UCSD-AML1 (cell line): ENCODE measurements at regions not wholly inside any gene's neighbourhood (a gene's known extent, or its start where the extent isn't known, plus 50 kb on each side); places are given as distances from the start of the nearest gene placed in this dataset.

Experiments used
- DNase-seq: peaks from one replicate; lab custom pipeline; 2025; ENCODE audit not compliant: unreplicated experiment; lab: John Stamatoyannopoulos, UW

DNA sequence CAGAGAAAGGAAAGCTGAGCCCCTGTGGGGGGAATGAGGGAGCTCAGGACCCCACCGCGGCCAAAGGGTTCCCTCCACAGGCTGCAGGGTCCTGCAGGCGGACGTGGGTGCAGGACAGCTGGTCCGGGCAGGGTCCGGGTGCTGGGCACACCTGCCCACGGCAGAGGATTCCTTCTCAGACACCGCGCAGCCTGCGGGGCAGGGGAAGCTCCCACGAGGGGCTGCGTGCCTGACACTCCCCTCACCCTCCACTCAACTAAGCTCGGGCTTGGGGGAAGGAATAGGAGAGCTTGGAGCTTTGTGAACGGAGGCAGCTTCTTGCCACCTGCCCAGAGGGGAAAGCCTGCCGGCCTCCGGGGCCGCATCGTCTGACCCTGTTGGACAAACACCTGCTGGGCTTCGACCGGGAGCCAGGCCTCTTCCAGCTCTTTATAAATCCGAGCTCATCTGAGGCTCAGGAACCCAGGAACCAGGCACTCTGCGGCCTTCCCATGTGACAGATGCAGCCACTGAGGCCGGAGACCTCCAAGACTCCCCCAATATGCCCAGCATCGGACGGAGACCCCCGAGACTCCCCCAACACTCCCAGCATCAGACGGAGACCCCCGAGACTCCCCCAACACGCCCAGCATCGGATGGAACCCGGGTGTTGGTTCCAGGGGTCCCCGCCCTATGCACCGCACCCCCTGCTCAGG is 97.3 kb downstream of the PDGFA start:
- DNase-seq = no peak

DNA sequence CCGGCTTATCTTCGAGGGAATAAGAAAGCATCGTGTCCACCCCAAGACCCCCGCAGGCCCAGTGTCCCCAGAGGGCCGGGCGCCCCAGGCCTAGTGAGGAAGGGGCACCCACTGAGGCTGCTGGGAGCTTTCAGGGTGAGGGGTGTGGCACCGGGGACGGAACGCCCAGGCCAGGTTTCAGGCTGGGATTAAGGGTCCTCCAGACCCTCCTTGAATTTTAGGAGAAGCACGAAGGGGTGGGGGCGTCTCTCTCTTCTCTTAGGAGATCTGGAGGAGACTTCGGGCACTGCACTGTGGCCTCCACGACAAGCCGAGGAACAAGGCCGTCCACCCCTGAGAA is 96.8 kb downstream of the PDGFA start:
- no peak for DNase-seq

GRCh38 chr7:423312-424260 is 96.1 kb downstream of the PDGFA start:
- DNase-seq = no peak

GRCh38 chr7:424301-424935 is 95.2 kb downstream of the PDGFA start:
- no peak for DNase-seq

DNA sequence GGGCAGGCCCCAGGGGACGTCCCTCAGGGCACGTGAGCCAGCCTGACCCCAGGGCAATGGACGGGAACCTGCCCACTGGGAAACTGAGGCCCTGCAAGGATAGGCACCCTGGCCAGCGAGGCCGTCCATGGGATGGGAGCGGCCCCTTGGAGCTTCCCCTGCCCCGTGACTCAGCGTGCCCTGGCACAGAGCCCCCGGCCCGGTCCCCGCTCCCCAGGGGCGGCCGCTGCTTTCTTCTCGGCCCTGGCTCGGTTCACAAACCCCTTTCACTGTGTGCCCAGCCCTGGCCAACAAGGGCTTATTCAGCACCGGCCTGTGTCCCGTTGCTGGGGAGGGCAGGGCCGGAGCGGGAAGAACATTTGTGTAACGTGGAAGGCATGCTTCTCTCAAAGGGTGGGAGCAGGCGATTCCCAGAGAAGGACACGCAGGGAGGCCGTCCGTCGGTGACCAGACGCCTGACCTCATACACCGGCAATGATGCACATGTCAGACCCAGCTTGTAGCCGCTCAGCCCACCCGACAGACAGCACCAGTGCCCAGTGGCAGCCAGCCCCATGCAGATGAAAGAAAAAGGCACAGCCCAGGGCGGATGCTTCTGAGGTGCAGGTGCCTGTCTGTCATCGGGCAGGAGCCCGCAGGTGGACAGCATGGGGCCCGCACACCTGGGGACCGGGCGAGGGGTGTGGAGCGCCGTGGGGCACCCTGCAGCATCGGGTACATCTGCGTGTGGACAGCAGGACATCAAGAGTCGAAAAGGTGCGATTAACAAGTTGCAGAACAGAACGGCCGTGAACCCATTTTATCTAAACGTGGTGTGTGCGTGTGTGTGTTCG is 94.5 kb downstream of the PDGFA start:
- no peak for DNase-seq

- no peak for DNase-seq
Observed at GRCh38 chr7:425794-426188, 93.9 kb downstream of the PDGFA start.

- no peak for DNase-seq
Observed at GRCh38 chr7:426510-426909, 93.1 kb downstream of the PDGFA start.

- no peak for DNase-seq
Observed at GRCh38 chr7:427506-428103, 92.0 kb downstream of the PDGFA start.

DNA sequence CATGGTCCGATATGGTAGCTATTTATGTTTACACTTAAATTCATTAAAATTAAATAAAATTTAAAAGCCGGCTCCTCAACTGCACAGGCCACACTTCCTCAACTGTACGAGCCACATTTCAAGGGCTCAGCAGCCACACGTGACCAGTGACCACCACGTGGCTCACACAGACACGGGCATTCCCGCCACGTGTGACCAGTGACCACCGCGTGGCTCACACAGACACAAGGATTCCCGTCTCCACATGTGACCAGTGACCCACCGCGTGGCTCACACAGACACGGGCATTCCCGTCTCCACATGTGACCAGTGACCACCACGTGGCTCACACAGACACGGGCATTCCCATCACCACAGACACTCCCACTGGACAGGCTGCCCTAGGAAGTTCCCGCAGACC is 91.3 kb downstream of the PDGFA start:
- no peak for DNase-seq

- DNase-seq = no peak
Observed at GRCh38 chr7:428927-429827, 90.5 kb downstream of the PDGFA start.

DNA sequence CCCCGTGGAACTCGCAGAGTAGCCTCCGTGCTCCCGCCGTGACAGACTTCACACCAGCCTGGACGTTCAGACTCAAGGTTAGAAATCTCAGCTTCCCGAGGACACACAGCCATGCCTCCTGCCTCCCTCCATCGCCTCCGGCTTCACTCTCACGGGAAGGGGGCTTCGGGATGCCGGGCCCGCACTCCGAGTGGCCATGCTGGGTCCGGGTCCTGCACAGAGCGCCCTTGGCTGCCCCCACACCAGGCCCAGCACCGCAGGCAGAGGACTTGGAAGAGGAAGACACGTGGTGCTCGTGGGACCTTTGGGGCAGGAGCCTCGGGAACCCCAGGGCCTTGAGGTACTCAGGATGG is 89.8 kb downstream of the PDGFA start:
- DNase-seq = no peak

- DNase-seq = no peak
Observed at GRCh38 chr7:431041-431440, 88.6 kb downstream of the PDGFA start.

DNA sequence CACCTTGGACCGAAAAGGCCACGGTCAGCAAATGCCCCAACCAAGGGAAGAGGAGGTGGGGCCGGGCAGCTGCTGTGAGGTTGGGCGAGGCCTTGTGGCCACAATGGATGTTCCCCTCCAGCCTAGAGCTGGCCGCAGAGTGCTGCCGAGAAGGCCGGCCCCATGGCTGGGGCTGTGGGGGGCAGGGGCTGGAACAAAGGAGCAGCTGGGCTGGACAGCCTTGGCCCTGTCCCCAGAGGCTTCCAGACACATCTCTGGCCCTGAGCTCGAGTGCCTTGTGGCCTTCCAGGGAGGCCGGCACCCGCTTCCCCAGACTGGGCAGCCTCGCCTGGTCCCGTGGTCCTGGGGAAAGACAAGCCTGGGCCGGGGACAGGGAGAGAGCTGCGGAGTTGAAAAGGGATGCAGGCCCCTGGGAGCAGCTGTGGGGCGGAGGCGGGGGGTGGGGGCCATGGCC is 88.0 kb downstream of the PDGFA start:
- no peak for DNase-seq

- DNase-seq = no peak
Observed at GRCh38 chr7:432256-432655, 87.4 kb downstream of the PDGFA start.

- no peak for DNase-seq
Observed at GRCh38 chr7:432933-433332, 86.7 kb downstream of the PDGFA start.

- no peak for DNase-seq
Observed at GRCh38 chr7:433558-433957, 86.1 kb downstream of the PDGFA start.

GRCh38 chr7:434891-435629 is 84.6 kb downstream of the PDGFA start:
- no peak for DNase-seq

GRCh38 chr7:435630-436366 is 83.8 kb downstream of the PDGFA start:
- no peak for DNase-seq
